Activated B cell treated with CpG ODN at 0.5 μM for 24 hours (primary cell): ENCODE measurements at regions not wholly inside any gene's neighbourhood (a gene's known extent, or its start where the extent isn't known, plus 50 kb on each side); places are given as distances from the start of the nearest gene placed in this dataset.
A peak's percentile ranks its signal among the peaks of the same experiment; 100 is the strongest.

Experiments
- ATAC-seq: fragments of 200-7000 bp; cut with Tn5 transposase; one replicate; pipeline ENCODE4 v1.10.0; 2021; ENCODE audit warnings: low read depth, mild to moderate bottlenecking, moderate library complexity
- CTCF ChIA-PET: fragments of 350-600 bp; sonication (Branson Sonifier 250); formaldehyde crosslinking; loops from one replicate; lab custom pipeline; 2021; ENCODE audit warnings: antibody characterized with exemption; lab: Charles Lee
- POLR2A ChIA-PET: fragments of 350-600 bp; sonication (Branson Sonifier 250); formaldehyde crosslinking; loops from one replicate; lab custom pipeline; 2021; ENCODE audit warnings: antibody characterized with exemption; lab: Charles Lee
- DNase-seq: peaks from one replicate; pipeline ENCODE4 v3.0.0; 2022
- H3K27ac Mint-ChIP-seq: one replicate; pipeline ENCODE4 v1.8.0; 2020; ENCODE audit warnings: mixed read lengths
- H3K27me3 Mint-ChIP-seq: one replicate; pipeline ENCODE4 v1.8.0; 2021; ENCODE audit warnings: mixed read lengths
- H3K36me3 Mint-ChIP-seq: one replicate; pipeline ENCODE4 v1.8.0; 2021; ENCODE audit warnings: low read depth, mixed read lengths
- H3K4me1 Mint-ChIP-seq: one replicate; pipeline ENCODE4 v1.8.0; 2021; ENCODE audit warnings: mixed read lengths
- H3K4me3 Mint-ChIP-seq: one replicate; pipeline ENCODE4 v1.8.0; 2020; ENCODE audit warnings: mild to moderate bottlenecking, mixed read lengths
- H3K9me3 Mint-ChIP-seq: one replicate; pipeline ENCODE4 v1.8.0; 2020; ENCODE audit warnings: mixed read lengths
- CTCF ChIP-seq: fragments of 200-600 bp; IDR thresholded peaks from one replicate; pipeline ENCODE4 v1.8.0; 2022; ENCODE audit warnings: antibody characterized with exemption, mild to moderate bottlenecking
- intact Hi-C: fragments of 100-400 bp; cut with micrococcal nuclease; formaldehyde crosslinking; loops from one replicate; pipeline ENCODE4 v1.15.1; 2024

GRCh38 chr14:24690492-24690891 lies 56.5 kb upstream of the GZMB start:
- Mint-ChIP-seq H3K27ac (no peak overlapping the region), H3K4me1 (peaks cover 8% of the 10 kb centered on the region), H3K27me3 (peaks cover 2% of the 10 kb centered on the region), H3K9me3 (no peaks in the 10 kb centered on the region), H3K36me3 (no peaks in the 10 kb centered on the region), H3K4me3 (no peak overlapping the region)
- ATAC-seq (peak; percentile 49), DNase-seq (no peak)
- no peak for TF ChIP-seq CTCF
- POLR2A ChIA-PET = no interaction called here
- intact Hi-C loops = loop anchor here (1.0 kb wide), 1 partner anchor 443 kb away; no protein-coding TSS in a partner anchor
- CTCF ChIA-PET = interaction anchor here (0.9 to 1.8 kb wide), 5 partner anchors 8 to 441 kb away, joined by 3 to 7 read pairs (median 4); no protein-coding TSS in a partner anchor

GRCh38 chr14:24688030-24688658 lies 54.2 kb upstream of the GZMB start:
- no peak for TF ChIP-seq CTCF
- POLR2A ChIA-PET = no interaction called here
- Mint-ChIP-seq H3K4me1 (peaks cover 2% of the 10 kb centered on the region), H3K27me3 (peaks cover 6% of the 10 kb centered on the region), H3K36me3 (no peaks in the 10 kb centered on the region), H3K4me3 (no peak overlapping the region), H3K9me3 (no peaks in the 10 kb centered on the region), H3K27ac (no peak overlapping the region)
- intact Hi-C loops = no loop called here
- CTCF ChIA-PET = interaction anchor here (1.1 to 1.3 kb wide), 2 partner anchors 22 to 444 kb away, joined by 3 to 4 read pairs; no protein-coding TSS in a partner anchor
- no peak for ATAC-seq
- DNase-seq = no peak
